Adrenal gland (tissue), 5 donors: ENCODE measurements at regions not wholly inside any gene's neighbourhood (a gene's known extent, or its start where the extent isn't known, plus 50 kb on each side); places are given as distances from the start of the nearest gene placed in this dataset.

Source experiments
- CTCF ChIP-seq, 6 experiments: fragments of 450-650 bp in 4 of 6; fragments of 200-600 bp in 2 of 6; sonication (generic) in 1 of 6; IDR thresholded peaks; 1 replicate in 5 of 6; 2 replicates in 1 of 6; pipeline versions ENCODE4 v1.5.1 to v1.8.0; 2016 to 2021; ENCODE audit warnings: antibody characterized with exemption in 6 of 6, mild to moderate bottlenecking in 2 of 6, moderate library complexity in 1 of 6
- POLR2A ChIP-seq, 2 donors: fragments of 450-650 bp; IDR thresholded peaks; one replicate each; pipeline ENCODE4 v1.6.1; 2017; ENCODE audit warnings: antibody characterized with exemption in 2 of 2, mild to moderate bottlenecking in 2 of 2, moderate library complexity in 1 of 2
- donor health status: DM: no; HTN: no; CAD: no.

DNA sequence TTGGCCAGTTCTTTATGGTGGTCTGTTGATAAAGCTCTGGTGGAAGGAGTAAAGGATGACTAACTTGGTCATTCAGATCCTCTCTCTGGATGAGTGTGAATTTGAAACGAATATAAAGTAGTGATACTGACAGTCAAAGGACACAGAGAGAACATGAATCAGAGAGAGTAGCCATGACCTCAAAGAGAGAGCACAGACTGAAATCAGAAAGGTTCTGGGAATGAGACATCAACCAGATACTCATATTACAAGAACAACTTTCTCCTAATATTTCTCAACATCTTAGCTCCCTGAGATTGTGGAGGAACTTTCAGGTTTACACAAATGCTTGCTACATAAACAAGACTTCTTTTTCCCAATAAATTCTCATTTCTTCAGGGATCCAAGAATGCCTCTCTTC lies 849.1 kb upstream of the CHAC2 start:
- no peak for TF ChIP-seq CTCF (IDR thresholded peaks at IDR 0.05)
- TF ChIP-seq POLR2A (IDR thresholded peaks at IDR 0.05): no peak
